Limb (tissue), 2 donors: ENCODE measurements at regions not wholly inside any gene's neighbourhood (a gene's known extent, or its start where the extent isn't known, plus 50 kb on each side); places are given as distances from the start of the nearest gene placed in this dataset.
"Not testable (repeated sequence)": the region's sequence is repeated elsewhere in the genome, so short reads cannot be mapped to it uniquely, and the experiment has no call there.

ENCODE experiments used
- DNase-seq, 2 donors: peaks; one replicate each; pipeline ENCODE4 v3.0.0-alpha.2; 2016; ENCODE audit errors: extremely low spot score in 2 of 2

- peak in 1 of 2 donors; percentile 44 for DNase-seq
Measured at GRCh38 chr4:28462766-28463700, 1602.4 kb downstream of the STIM2 start.

GRCh38 chr4:28464823-28465222, 1604.2 kb downstream of the STIM2 start:
- no peak for DNase-seq

- not testable (repeated sequence) for DNase-seq
Measured at GRCh38 chr4:28466886-28467285, 1606.2 kb downstream of the STIM2 start.

- DNase-seq = no peak
Measured at GRCh38 chr4:28469387-28469786, 1608.7 kb downstream of the STIM2 start.

GRCh38 chr4:28469886-28470285, 1609.2 kb downstream of the STIM2 start:
- DNase-seq = no peak

- DNase-seq = no peak
Measured at GRCh38 chr4:28475381-28475780, 1614.7 kb downstream of the STIM2 start.

GRCh38 chr4:28479666-28480065, 1619.0 kb downstream of the STIM2 start:
- DNase-seq = no peak

GRCh38 chr4:28481565-28481964, 1620.9 kb downstream of the STIM2 start:
- DNase-seq = no peak

GRCh38 chr4:28482580-28483270, 1622.1 kb downstream of the STIM2 start:
- no peak for DNase-seq

GRCh38 chr4:28488021-28488420, 1627.4 kb downstream of the STIM2 start:
- DNase-seq = peak in 1 of 2 donors; percentile 5

- DNase-seq = no peak
Measured at GRCh38 chr4:28490669-28491068, 1630.0 kb downstream of the STIM2 start.

- DNase-seq = no peak
Measured at GRCh38 chr4:28505064-28505463, 1644.4 kb downstream of the STIM2 start.

GRCh38 chr4:28508636-28509035, 1648.0 kb downstream of the STIM2 start:
- no peak for DNase-seq

GRCh38 chr4:28514766-28515165, 1654.1 kb downstream of the STIM2 start:
- not testable (repeated sequence) for DNase-seq

- DNase-seq = no peak
Measured at GRCh38 chr4:28518561-28519165, 1658.0 kb downstream of the STIM2 start.

GRCh38 chr4:28523681-28524190, 1663.1 kb downstream of the STIM2 start:
- no peak for DNase-seq

- no peak for DNase-seq
Measured at GRCh38 chr4:28536124-28536523, 1675.5 kb downstream of the STIM2 start.

- no peak for DNase-seq
Measured at GRCh38 chr4:28545986-28546385, 1685.3 kb downstream of the STIM2 start.

GRCh38 chr4:28548136-28548535, 1687.5 kb downstream of the STIM2 start:
- DNase-seq = no peak

- DNase-seq = no peak
Measured at GRCh38 chr4:28548594-28548993, 1688.0 kb downstream of the STIM2 start.

GRCh38 chr4:28555866-28556265, 1695.2 kb downstream of the STIM2 start:
- no peak for DNase-seq

- no peak for DNase-seq
Measured at GRCh38 chr4:28557755-28558154, 1697.1 kb downstream of the STIM2 start.
